Trophoblast cell (in vitro differentiated cells and primary cell): ENCODE measurements at regions not wholly inside any gene's neighbourhood (a gene's known extent, or its start where the extent isn't known, plus 50 kb on each side); places are given as distances from the start of the nearest gene placed in this dataset.

ENCODE experiments used
- DNase-seq, 2 donors: peaks; one replicate each; pipeline ENCODE4 v3.0.0-alpha.2; 2016
- H2AFZ ChIP-seq: 2 replicates; pipeline ENCODE4 v1.6.1; 2013; ENCODE audit warnings: low read length, moderate library complexity, mild to moderate bottlenecking; ENCODE audit not compliant: insufficient read depth, poor library complexity
- H2AK5ac ChIP-seq: 2 replicates; pipeline ENCODE4 v1.6.1; 2013; ENCODE audit warnings: mild to moderate bottlenecking, low read length
- H2BK120ac ChIP-seq: 2 replicates; pipeline ENCODE4 v1.6.1; 2013; ENCODE audit warnings: low read length, mild to moderate bottlenecking, moderate library complexity; ENCODE audit not compliant: insufficient read depth, poor library complexity
- H2BK12ac ChIP-seq: 2 replicates; pipeline ENCODE4 v1.6.1; 2013; ENCODE audit warnings: mild to moderate bottlenecking, low read length, moderate library complexity
- H2BK5ac ChIP-seq: 2 replicates; pipeline ENCODE4 v1.6.1; 2013; ENCODE audit warnings: low read length, low read depth, moderate library complexity, mild to moderate bottlenecking; ENCODE audit not compliant: poor library complexity
- H3K14ac ChIP-seq: 2 replicates; pipeline ENCODE4 v1.6.1; 2013; ENCODE audit warnings: mild to moderate bottlenecking, low read length
- H3K18ac ChIP-seq: 2 replicates; pipeline ENCODE4 v1.6.1; 2013; ENCODE audit warnings: mild to moderate bottlenecking, low read length
- H3K23ac ChIP-seq: 2 replicates; pipeline ENCODE4 v1.6.1; 2013; ENCODE audit warnings: low read length
- H3K27ac ChIP-seq: 2 replicates; pipeline ENCODE4 v1.5.1; 2013; ENCODE audit warnings: low read depth, mild to moderate bottlenecking, inconsistent platforms, low read length, moderate library complexity
- H3K27me3 ChIP-seq: 2 replicates; pipeline ENCODE4 v1.6.1; 2013; ENCODE audit warnings: inconsistent platforms, mild to moderate bottlenecking, low read length, moderate library complexity; ENCODE audit not compliant: insufficient read depth
- H3K36me3 ChIP-seq, 2 experiments: 1 replicate in 1 of 2; 2 replicates in 1 of 2; pipeline ENCODE4 v1.6.1; 2013; ENCODE audit warnings: low read length in 2 of 2, mild to moderate bottlenecking in 2 of 2, moderate library complexity in 1 of 2; ENCODE audit not compliant: insufficient read depth in 2 of 2, control insufficient read depth in 1 of 2
- H3K4ac ChIP-seq: 2 replicates; pipeline ENCODE4 v1.6.1; 2013; ENCODE audit warnings: low read depth, mild to moderate bottlenecking, low read length, moderate library complexity
- H3K4me1 ChIP-seq, 2 experiments: 1 replicate in 1 of 2; 2 replicates in 1 of 2; pipeline ENCODE4 v1.6.1; 2013; ENCODE audit warnings: low read length in 2 of 2, mild to moderate bottlenecking in 2 of 2, moderate library complexity in 1 of 2; ENCODE audit not compliant: insufficient read depth in 2 of 2, control insufficient read depth in 1 of 2
- H3K4me2 ChIP-seq: 2 replicates; pipeline ENCODE4 v1.6.1; 2013; ENCODE audit warnings: inconsistent platforms, mild to moderate bottlenecking, low read length, moderate library complexity
- H3K4me3 ChIP-seq: 2 replicates; pipeline ENCODE4 v1.5.1; 2013; ENCODE audit warnings: mild to moderate bottlenecking, low read depth, low read length, inconsistent platforms
- H3K79me1 ChIP-seq: one replicate; pipeline ENCODE4 v1.6.1; 2013; ENCODE audit warnings: low read length
- H3K79me2 ChIP-seq: 2 replicates; pipeline ENCODE4 v1.6.1; 2013; ENCODE audit warnings: low read length, mild to moderate bottlenecking; ENCODE audit not compliant: control insufficient read depth, insufficient read depth, poor library complexity
- H3K9ac ChIP-seq: 2 replicates; pipeline ENCODE4 v1.6.1; 2013; ENCODE audit warnings: mild to moderate bottlenecking, low read length
- H3K9me3 ChIP-seq: 2 replicates; pipeline ENCODE4 v1.6.1; 2013; ENCODE audit warnings: low read depth, mild to moderate bottlenecking, control low read depth, inconsistent platforms, low read length; ENCODE audit not compliant: insufficient read depth
- H4K12ac ChIP-seq: 2 replicates; pipeline ENCODE4 v1.6.1; 2013; ENCODE audit warnings: low read depth, mild to moderate bottlenecking, low read length, moderate library complexity
- H4K8ac ChIP-seq: 2 replicates; pipeline ENCODE4 v1.6.1; 2013; ENCODE audit warnings: low read depth, mild to moderate bottlenecking, low read length, moderate library complexity
- H4K91ac ChIP-seq: one replicate; pipeline ENCODE4 v1.6.1; 2013; ENCODE audit warnings: low read depth, mild to moderate bottlenecking, low read length, moderate library complexity
- WGBS: extraction: QIAGEN DNeasy Blood & Tissue Kit; methylation state at CpG from one replicate; pipeline ENCODE4 v1.1.7; 2013; ENCODE audit warnings: missing lambda C conversion rate; ENCODE audit not compliant: insufficient read length, insufficient coverage; ENCODE audit errors: extremely low coverage; 5-methylcytosine and 5-hydroxymethylcytosine counted together

- H3K36me3 ChIP-seq, result no peaks in the 10 kb centered on the region
- H3K9me3 ChIP-seq, result no peaks in the 10 kb centered on the region
- no peak overlapping the region for H3K27ac ChIP-seq
- H3K79me1 ChIP-seq, result no peaks in the 10 kb centered on the region
- H4K91ac ChIP-seq, result no peak overlapping the region
- no peak overlapping the region for H3K9ac ChIP-seq
- no peak overlapping the region for H3K14ac ChIP-seq
- no peak overlapping the region for H2BK5ac ChIP-seq
- no peak overlapping the region for H3K4me2 ChIP-seq
- H3K4me3 ChIP-seq, result no peak overlapping the region
- no peak overlapping the region for H2AFZ ChIP-seq
- no peak overlapping the region for H2BK12ac ChIP-seq
- no peak overlapping the region for H4K12ac ChIP-seq
- no peaks in the 10 kb centered on the region for H3K27me3 ChIP-seq
- H3K18ac ChIP-seq, result no peak overlapping the region
- no peak overlapping the region for H2BK120ac ChIP-seq
- H3K4me1 ChIP-seq, result peaks cover 0 to 2% of the 10 kb centered on the region in 2 experiments
- H3K23ac ChIP-seq, result no peak overlapping the region
- H3K4ac ChIP-seq, result no peak overlapping the region
- DNase-seq, result no peak
- H2AK5ac ChIP-seq, result no peak overlapping the region
- no peak overlapping the region for H4K8ac ChIP-seq
- no CpG with 5 or more reads among the region's 2 CpGs for WGBS
- no peaks in the 10 kb centered on the region for H3K79me2 ChIP-seq
Observed at GRCh38 chrX:110511238-110511637, 152.6 kb downstream of the RTL9 start.

GRCh38 chrX:110512341-110512740 lies 153.7 kb downstream of the RTL9 start:
- Histone ChIP-seq H3K23ac (no peak overlapping the region), H4K8ac (no peak overlapping the region), H4K12ac (no peak overlapping the region), H3K9me3 (no peaks in the 10 kb centered on the region), H3K14ac (no peak overlapping the region), H3K4me2 (no peak overlapping the region), H3K36me3 (no peaks in the 10 kb centered on the region), H3K79me1 (no peaks in the 10 kb centered on the region), H3K27me3 (no peaks in the 10 kb centered on the region), H3K79me2 (no peaks in the 10 kb centered on the region), H2AK5ac (no peak overlapping the region), H3K9ac (no peak overlapping the region), H3K4me3 (no peak overlapping the region), H3K18ac (no peak overlapping the region), H3K4me1 (peaks cover 0 to 2% of the 10 kb centered on the region in 2 experiments), H3K4ac (no peak overlapping the region), H2AFZ (no peak overlapping the region), H2BK5ac (no peak overlapping the region), H4K91ac (no peak overlapping the region), H2BK12ac (no peak overlapping the region), H2BK120ac (no peak overlapping the region), H3K27ac (no peak overlapping the region)
- no peak for DNase-seq
- no CpG with 5 or more reads among the region's 1 CpG for WGBS

GRCh38 chrX:110514509-110514908 lies 155.9 kb downstream of the RTL9 start:
- H3K4me3 ChIP-seq, result no peak overlapping the region
- H3K4me1 ChIP-seq, result peaks cover 0 to under 1% of the 10 kb centered on the region in 2 experiments
- no peak overlapping the region for H2BK12ac ChIP-seq
- H4K12ac ChIP-seq, result no peak overlapping the region
- no peak overlapping the region for H4K8ac ChIP-seq
- H3K27me3 ChIP-seq, result no peaks in the 10 kb centered on the region
- H3K14ac ChIP-seq, result no peak overlapping the region
- H3K4me2 ChIP-seq, result no peak overlapping the region
- H2AFZ ChIP-seq, result no peak overlapping the region
- no peaks in the 10 kb centered on the region for H3K9me3 ChIP-seq
- H3K18ac ChIP-seq, result no peak overlapping the region
- no peak overlapping the region for H3K4ac ChIP-seq
- H2BK5ac ChIP-seq, result no peak overlapping the region
- H3K9ac ChIP-seq, result no peak overlapping the region
- no peak overlapping the region for H4K91ac ChIP-seq
- no peak for DNase-seq
- no peaks in the 10 kb centered on the region for H3K36me3 ChIP-seq
- H2AK5ac ChIP-seq, result no peak overlapping the region
- no peak overlapping the region for H3K23ac ChIP-seq
- H3K79me2 ChIP-seq, result no peaks in the 10 kb centered on the region
- no peak overlapping the region for H2BK120ac ChIP-seq
- WGBS, result no CpG with 5 or more reads among the region's 2 CpGs
- no peak overlapping the region for H3K27ac ChIP-seq
- H3K79me1 ChIP-seq, result no peaks in the 10 kb centered on the region

- H3K27me3 ChIP-seq, result no peaks in the 10 kb centered on the region
Observed at GRCh38 chrX:110519501-110519900, 160.9 kb downstream of the RTL9 start.

More at GRCh38 chrX:110519501-110519900, 160.9 kb downstream of the RTL9 start:
- Histone ChIP-seq H2BK12ac (no peak overlapping the region), H3K18ac (no peak overlapping the region), H3K4ac (no peak overlapping the region), H4K8ac (no peak overlapping the region), H3K9me3 (no peaks in the 10 kb centered on the region), H3K23ac (no peak overlapping the region), H3K79me1 (no peaks in the 10 kb centered on the region), H3K79me2 (no peaks in the 10 kb centered on the region), H3K36me3 (no peaks in the 10 kb centered on the region), H3K14ac (no peak overlapping the region), H2BK120ac (no peak overlapping the region), H3K4me2 (no peak overlapping the region), H3K27ac (no peak overlapping the region), H2AK5ac (no peak overlapping the region), H3K9ac (no peak overlapping the region), H2BK5ac (no peak overlapping the region), H3K4me1 (no peaks in the 10 kb centered on the region), H4K12ac (no peak overlapping the region), H2AFZ (no peak overlapping the region), H4K91ac (no peak overlapping the region), H3K4me3 (no peak overlapping the region)
- DNase-seq, result no peak
- no CpG with 5 or more reads among the region's 3 CpGs for WGBS
